HG03354 (cell line): ENCODE measurements at regions not wholly inside any gene's neighbourhood (a gene's known extent, or its start where the extent isn't known, plus 50 kb on each side); places are given as distances from the start of the nearest gene placed in this dataset.
A peak's percentile ranks its signal among the peaks of the same experiment; 100 is the strongest.
"Not testable (repeated sequence)": the region's sequence is repeated elsewhere in the genome, so short reads cannot be mapped to it uniquely, and the experiment has no call there.

ENCODE experiments used
- ATAC-seq: cut with Tn5 transposase; IDR thresholded peaks from one replicate; pipeline ENCODE4 v1.9.1; 2021; ENCODE audit warnings: mild to moderate bottlenecking; ENCODE audit not compliant: unreplicated experiment, poor library complexity, severe bottlenecking

- no peak for ATAC-seq
Measured at GRCh38 chr11:103582351-103582909, 454.0 kb upstream of the DDI1 start.

GRCh38 chr11:103584021-103584420 lies 452.4 kb upstream of the DDI1 start:
- ATAC-seq, result no peak

GRCh38 chr11:103584720-103585119 lies 451.7 kb upstream of the DDI1 start:
- ATAC-seq, result no peak

GRCh38 chr11:103585401-103585800 lies 451.0 kb upstream of the DDI1 start:
- no peak for ATAC-seq

- no peak for ATAC-seq
Measured at GRCh38 chr11:103585911-103586310, 450.5 kb upstream of the DDI1 start.

- no peak for ATAC-seq
Measured at GRCh38 chr11:103586756-103587155, 449.7 kb upstream of the DDI1 start.

- ATAC-seq, result no peak
Measured at GRCh38 chr11:103587901-103588788, 448.3 kb upstream of the DDI1 start.

GRCh38 chr11:103591554-103591953 lies 444.9 kb upstream of the DDI1 start:
- ATAC-seq, result no peak

GRCh38 chr11:103594283-103594682 lies 442.2 kb upstream of the DDI1 start:
- no peak for ATAC-seq

GRCh38 chr11:103596315-103596714 lies 440.1 kb upstream of the DDI1 start:
- ATAC-seq, result no peak

- peak; percentile 98 for ATAC-seq
Measured at GRCh38 chr11:103601225-103601846, 435.1 kb upstream of the DDI1 start.

GRCh38 chr11:103602840-103603239 lies 433.6 kb upstream of the DDI1 start:
- ATAC-seq, result no peak

GRCh38 chr11:103604310-103604709 lies 432.1 kb upstream of the DDI1 start:
- no peak for ATAC-seq

GRCh38 chr11:103608566-103608965 lies 427.9 kb upstream of the DDI1 start:
- no peak for ATAC-seq

GRCh38 chr11:103609117-103610066 lies 427.0 kb upstream of the DDI1 start:
- ATAC-seq, result no peak

- no peak for ATAC-seq
Measured at GRCh38 chr11:103610435-103610834, 426.0 kb upstream of the DDI1 start.

GRCh38 chr11:103611526-103612260 lies 424.7 kb upstream of the DDI1 start:
- ATAC-seq, result not testable (repeated sequence)

GRCh38 chr11:103612451-103612850 lies 424.0 kb upstream of the DDI1 start:
- not testable (repeated sequence) for ATAC-seq

- ATAC-seq, result not testable (repeated sequence)
Measured at GRCh38 chr11:103616586-103616985, 419.9 kb upstream of the DDI1 start.
